Esophagus muscularis mucosa (tissue), 3 donors: ENCODE measurements at regions not wholly inside any gene's neighbourhood (a gene's known extent, or its start where the extent isn't known, plus 50 kb on each side); places are given as distances from the start of the nearest gene placed in this dataset.

Source experiments
- CTCF ChIP-seq, 3 experiments: fragments of 200-600 bp in 2 of 3; fragments of 450-650 bp in 1 of 3; sonication (generic) in 2 of 3; IDR thresholded peaks; one replicate each; pipeline ENCODE4 v1.5.1; 2017 to 2019; ENCODE audit warnings: antibody characterized with exemption in 3 of 3, mild to moderate bottlenecking in 2 of 3, moderate library complexity in 1 of 3
- POLR2A ChIP-seq: fragments of 450-650 bp; IDR thresholded peaks from one replicate; pipeline ENCODE4 v1.6.1; 2017; ENCODE audit warnings: antibody characterized with exemption, moderate library complexity, mild to moderate bottlenecking, low read depth
- POLR2AphosphoS5 ChIP-seq, 2 donors: sonication (generic); formaldehyde crosslinking; IDR thresholded peaks; one replicate each; pipeline ENCODE4 v1.6.1; 2017; ENCODE audit warnings: antibody characterized with exemption in 2 of 2

- no peak for TF ChIP-seq POLR2A
- TF ChIP-seq CTCF (IDR thresholded peaks at IDR 0.05), result no peak
- no peak for TF ChIP-seq POLR2AphosphoS5 (IDR thresholded peaks at IDR 0.05)
Observed at GRCh38 chr9:115946530-115946929, 207.1 kb upstream of the PAPPA start.
